ENCODE measurements at regions not wholly inside any gene's neighbourhood (a gene's known extent, or its start where the extent isn't known, plus 50 kb on each side); places are given as distances from the start of the nearest gene placed in this dataset.

DNA sequence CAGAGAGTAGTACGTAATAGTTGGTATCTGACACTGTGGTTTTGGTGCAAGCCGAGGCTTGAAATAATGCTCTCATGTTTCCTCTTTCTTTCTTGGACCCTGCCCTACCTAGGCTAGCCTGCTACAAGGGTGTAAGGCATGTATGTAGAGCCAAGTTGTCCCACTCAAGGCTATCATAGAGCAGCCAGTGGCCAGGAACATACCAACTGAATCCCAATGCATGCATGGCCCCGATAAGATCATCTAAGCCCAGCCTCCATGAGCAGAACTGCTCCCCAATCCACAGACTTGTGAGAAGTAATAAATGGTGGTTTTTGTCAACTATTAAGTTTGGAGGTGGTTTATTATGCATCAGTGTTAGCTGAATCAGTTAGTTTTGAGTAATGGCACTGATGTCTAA lies 250.2 kb downstream of the SH2D4B start:
- no peak for TF ChIP-seq ZNF8 (CRISPR knock-in tag; IDR thresholded peaks at IDR 0.05)
- ATAC-seq = no peak

DNA sequence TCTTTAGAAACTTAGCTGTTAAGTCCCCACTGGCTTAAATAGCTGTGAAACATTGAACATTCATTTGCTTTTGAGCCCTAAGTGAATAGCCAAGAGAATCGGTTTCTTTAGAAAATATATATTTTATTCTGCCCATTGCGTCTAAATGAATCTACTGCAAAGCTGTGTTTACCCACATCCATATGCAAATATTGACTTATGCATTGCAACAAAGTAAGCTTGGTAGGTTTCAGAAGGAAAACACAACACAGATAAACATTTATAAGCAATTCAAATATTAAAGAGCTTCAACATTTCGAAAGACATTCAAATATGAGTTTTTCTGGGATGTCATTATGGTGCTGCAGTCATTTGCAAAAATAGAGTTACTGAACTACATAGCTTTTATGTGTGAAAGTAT lies 257.3 kb downstream of the SH2D4B start:
- no peak for ATAC-seq
- TF ChIP-seq, protein P1, sequence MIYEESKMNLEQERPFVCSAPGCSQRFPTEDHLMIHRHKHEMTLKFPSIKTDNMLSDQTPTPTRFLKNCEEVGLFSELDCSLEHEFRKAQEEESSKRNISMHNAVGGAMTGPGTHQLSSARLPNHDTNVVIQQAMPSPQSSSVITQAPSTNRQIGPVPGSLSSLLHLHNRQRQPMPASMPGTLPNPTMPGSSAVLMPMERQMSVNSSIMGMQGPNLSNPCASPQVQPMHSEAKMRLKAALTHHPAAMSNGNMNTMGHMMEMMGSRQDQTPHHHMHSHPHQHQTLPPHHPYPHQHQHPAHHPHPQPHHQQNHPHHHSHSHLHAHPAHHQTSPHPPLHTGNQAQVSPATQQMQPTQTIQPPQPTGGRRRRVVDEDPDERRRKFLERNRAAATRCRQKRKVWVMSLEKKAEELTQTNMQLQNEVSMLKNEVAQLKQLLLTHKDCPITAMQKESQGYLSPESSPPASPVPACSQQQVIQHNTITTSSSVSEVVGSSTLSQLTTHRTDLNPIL (CRISPR knock-in tag; IDR thresholded peaks at IDR 0.05; ENCODE audit: low read depth) = no peak

DNA sequence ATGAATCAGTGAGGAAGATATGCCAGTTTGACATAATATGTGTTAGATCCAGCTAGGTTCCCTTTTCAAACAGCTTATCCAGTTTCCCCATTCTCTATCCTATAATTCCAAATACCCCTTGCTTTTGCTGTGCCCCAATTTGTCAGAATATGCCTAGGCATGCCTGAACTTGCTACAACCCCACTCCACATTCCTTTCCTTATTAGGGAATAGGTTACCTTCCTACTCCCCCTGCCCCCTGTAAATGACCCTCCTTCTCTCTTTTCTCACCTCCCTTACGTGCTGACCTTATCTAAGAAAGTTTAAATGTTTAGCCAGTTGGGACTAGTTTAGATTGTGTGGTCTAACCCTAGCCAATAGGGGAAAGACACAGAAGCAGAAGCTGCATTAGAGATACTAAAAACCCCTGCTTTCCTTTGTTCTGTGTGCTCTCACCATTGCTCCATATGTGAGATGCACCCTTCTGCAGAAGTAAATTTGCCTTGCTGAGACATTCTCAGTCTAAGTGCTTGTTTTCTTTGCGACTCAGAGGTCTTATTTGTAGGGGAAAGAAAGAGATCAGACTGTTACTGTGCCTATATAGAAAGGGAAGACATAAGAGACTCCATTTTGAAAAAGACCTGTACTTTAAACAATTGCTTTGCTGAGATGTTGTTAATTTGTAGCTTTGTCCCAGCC lies 267.8 kb downstream of the SH2D4B start:
- TF ChIP-seq, protein P2, sequence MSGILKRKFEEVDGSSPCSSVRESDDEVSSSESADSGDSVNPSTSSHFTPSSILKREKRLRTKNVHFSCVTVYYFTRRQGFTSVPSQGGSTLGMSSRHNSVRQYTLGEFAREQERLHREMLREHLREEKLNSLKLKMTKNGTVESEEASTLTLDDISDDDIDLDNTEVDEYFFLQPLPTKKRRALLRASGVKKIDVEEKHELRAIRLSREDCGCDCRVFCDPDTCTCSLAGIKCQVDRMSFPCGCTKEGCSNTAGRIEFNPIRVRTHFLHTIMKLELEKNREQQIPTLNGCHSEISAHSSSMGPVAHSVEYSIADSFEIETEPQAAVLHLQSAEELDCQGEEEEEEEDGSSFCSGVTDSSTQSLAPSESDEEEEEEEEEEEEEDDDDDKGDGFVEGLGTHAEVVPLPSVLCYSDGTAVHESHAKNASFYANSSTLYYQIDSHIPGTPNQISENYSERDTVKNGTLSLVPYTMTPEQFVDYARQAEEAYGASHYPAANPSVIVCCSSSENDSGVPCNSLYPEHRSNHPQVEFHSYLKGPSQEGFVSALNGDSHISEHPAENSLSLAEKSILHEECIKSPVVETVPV (CRISPR knock-in tag; IDR thresholded peaks at IDR 0.05) = no peak
- TF ChIP-seq CSDC2 (CRISPR knock-in tag; IDR thresholded peaks at IDR 0.05) (no peak), ZNF70 (CRISPR knock-in tag; IDR thresholded peaks at IDR 0.05) (no peak), ZFP3 (CRISPR knock-in tag; IDR thresholded peaks at IDR 0.05) (no peak), SNAI2 (CRISPR knock-in tag; IDR thresholded peaks at IDR 0.05) (no peak), TOX (CRISPR knock-in tag; IDR thresholded peaks at IDR 0.05; ENCODE audit: borderline replicate concordance) (no peak), OSR1 (CRISPR knock-in tag; IDR thresholded peaks at IDR 0.05) (no peak), PATZ1 (CRISPR knock-in tag; IDR thresholded peaks at IDR 0.05; ENCODE audit: borderline replicate concordance) (no peak), PPARA (CRISPR knock-in tag; IDR thresholded peaks at IDR 0.05; ENCODE audit: borderline replicate concordance) (no peak), ZC3H10 (CRISPR knock-in tag; IDR thresholded peaks at IDR 0.05) (no peak), TCF4 (CRISPR knock-in tag; IDR thresholded peaks at IDR 0.05; ENCODE audit: borderline replicate concordance) (no peak), BACH2 (CRISPR knock-in tag; IDR thresholded peaks at IDR 0.05; ENCODE audit: borderline replicate concordance) (no peak), ZNF8 (CRISPR knock-in tag; IDR thresholded peaks at IDR 0.05) (no peak), GLIS3 (CRISPR knock-in tag; IDR thresholded peaks at IDR 0.05) (no peak), ESRRG (CRISPR knock-in tag; IDR thresholded peaks at IDR 0.05) (no peak), ISL1 (CRISPR knock-in tag; IDR thresholded peaks at IDR 0.05) (no peak)
- TF ChIP-seq, protein P3, sequence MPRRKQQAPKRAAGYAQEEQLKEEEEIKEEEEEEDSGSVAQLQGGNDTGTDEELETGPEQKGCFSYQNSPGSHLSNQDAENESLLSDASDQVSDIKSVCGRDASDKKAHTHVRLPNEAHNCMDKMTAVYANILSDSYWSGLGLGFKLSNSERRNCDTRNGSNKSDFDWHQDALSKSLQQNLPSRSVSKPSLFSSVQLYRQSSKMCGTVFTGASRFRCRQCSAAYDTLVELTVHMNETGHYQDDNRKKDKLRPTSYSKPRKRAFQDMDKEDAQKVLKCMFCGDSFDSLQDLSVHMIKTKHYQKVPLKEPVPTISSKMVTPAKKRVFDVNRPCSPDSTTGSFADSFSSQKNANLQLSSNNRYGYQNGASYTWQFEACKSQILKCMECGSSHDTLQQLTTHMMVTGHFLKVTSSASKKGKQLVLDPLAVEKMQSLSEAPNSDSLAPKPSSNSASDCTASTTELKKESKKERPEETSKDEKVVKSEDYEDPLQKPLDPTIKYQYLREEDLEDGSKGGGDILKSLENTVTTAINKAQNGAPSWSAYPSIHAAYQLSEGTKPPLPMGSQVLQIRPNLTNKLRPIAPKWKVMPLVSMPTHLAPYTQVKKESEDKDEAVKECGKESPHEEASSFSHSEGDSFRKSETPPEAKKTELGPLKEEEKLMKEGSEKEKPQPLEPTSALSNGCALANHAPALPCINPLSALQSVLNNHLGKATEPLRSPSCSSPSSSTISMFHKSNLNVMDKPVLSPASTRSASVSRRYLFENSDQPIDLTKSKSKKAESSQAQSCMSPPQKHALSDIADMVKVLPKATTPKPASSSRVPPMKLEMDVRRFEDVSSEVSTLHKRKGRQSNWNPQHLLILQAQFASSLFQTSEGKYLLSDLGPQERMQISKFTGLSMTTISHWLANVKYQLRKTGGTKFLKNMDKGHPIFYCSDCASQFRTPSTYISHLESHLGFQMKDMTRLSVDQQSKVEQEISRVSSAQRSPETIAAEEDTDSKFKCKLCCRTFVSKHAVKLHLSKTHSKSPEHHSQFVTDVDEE (CRISPR knock-in tag; IDR thresholded peaks at IDR 0.05) = no peak
- TF ChIP-seq, protein P1 (CRISPR knock-in tag; IDR thresholded peaks at IDR 0.05; ENCODE audit: low read depth) = no peak
- TF ChIP-seq, protein P4, sequence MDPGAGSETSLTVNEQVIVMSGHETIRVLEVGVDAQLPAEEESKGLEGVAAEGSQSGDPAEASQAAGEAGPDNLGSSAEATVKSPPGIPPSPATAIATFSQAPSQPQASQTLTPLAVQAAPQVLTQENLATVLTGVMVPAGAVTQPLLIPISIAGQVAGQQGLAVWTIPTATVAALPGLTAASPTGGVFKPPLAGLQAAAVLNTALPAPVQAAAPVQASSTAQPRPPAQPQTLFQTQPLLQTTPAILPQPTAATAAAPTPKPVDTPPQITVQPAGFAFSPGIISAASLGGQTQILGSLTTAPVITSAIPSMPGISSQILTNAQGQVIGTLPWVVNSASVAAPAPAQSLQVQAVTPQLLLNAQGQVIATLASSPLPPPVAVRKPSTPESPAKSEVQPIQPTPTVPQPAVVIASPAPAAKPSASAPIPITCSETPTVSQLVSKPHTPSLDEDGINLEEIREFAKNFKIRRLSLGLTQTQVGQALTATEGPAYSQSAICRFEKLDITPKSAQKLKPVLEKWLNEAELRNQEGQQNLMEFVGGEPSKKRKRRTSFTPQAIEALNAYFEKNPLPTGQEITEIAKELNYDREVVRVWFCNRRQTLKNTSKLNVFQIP (CRISPR knock-in tag; IDR thresholded peaks at IDR 0.05; ENCODE audit: borderline replicate concordance, low read depth) = no peak

More for the DNA sequence above, 267.8 kb downstream of the SH2D4B start:
- no peak for ATAC-seq
